Muscle of arm (tissue), 1 donor: ENCODE measurements at regions not wholly inside any gene's neighbourhood (a gene's known extent, or its start where the extent isn't known, plus 50 kb on each side); places are given as distances from the start of the nearest gene placed in this dataset.

Experiments
- DNase-seq: peaks from one replicate; pipeline ENCODE4 v3.0.0-alpha.2; 2013

- no peak for DNase-seq
Observed at GRCh38 chr2:145596416-145596815, 1076.5 kb upstream of the ZEB2 start.

DNA sequence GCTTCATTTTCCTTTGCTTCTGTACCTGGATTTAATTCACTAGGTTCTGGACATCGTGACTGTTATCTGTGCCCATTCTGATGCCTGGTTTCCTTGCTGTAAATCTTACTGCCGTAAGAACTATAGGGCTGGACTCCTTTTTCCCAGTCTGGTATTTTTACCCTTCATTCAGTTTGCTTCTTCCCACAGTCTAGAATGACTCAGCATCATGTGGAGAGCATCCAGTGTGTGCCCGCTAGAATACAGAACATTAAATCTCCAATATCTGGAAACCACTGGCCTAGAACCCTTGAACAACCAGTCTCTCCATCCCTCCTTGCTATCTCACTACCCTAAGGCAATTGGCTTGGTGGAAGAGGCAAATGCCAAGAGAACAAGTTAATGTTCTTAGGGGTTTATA is 1075.4 kb upstream of the ZEB2 start:
- no peak for DNase-seq

DNA sequence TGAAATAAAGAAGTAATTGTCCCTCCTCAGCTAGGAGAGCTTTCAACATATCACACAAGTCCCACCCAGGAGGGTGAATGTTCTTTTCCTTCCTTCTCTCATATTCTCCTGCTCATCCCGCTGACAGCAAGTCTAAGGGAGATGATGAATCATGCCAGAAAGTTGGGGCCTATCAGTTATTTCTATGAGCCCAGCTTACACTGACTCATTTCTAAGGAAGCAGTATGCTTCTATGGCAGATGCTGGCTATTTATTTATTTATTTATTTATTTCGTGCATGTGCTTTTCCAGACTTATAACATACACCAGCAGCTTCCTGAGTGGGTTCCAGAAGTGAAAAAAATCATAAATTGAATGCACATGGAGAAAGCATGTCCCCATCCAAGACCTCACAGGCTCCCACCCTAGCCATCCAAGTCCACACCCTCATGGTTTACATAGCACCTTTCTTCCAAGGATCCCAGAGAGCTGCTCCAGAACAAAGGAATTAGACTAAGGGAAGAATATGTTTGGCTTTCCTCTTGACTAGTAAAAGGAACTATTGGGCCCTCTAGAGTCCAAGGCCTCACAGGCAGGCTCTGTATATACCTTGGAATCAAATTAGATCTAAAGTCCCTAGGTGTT is 1074.2 kb upstream of the ZEB2 start:
- peak; percentile 73 for DNase-seq

GRCh38 chr2:145593280-145593679 is 1073.4 kb upstream of the ZEB2 start:
- DNase-seq, result no peak

DNA sequence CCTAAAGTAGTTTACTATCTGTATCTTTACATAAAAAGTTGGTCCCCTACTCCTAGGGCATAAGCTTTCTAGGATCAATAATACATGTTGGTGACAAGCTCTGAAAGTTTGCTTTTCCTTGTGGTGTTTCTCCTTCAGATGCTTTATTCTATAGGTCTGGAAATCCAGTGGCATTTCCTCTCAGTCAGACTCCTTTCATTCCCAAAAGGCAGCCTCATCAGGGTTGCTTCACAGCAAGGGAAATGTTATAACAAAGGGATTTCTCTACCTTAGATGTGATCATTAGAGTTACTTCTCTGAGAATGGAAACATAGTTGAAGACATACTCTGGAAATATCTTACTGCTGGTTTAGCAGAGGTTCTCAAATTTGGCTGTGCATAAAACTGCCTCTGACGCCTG is 1072.4 kb upstream of the ZEB2 start:
- no peak for DNase-seq

DNA sequence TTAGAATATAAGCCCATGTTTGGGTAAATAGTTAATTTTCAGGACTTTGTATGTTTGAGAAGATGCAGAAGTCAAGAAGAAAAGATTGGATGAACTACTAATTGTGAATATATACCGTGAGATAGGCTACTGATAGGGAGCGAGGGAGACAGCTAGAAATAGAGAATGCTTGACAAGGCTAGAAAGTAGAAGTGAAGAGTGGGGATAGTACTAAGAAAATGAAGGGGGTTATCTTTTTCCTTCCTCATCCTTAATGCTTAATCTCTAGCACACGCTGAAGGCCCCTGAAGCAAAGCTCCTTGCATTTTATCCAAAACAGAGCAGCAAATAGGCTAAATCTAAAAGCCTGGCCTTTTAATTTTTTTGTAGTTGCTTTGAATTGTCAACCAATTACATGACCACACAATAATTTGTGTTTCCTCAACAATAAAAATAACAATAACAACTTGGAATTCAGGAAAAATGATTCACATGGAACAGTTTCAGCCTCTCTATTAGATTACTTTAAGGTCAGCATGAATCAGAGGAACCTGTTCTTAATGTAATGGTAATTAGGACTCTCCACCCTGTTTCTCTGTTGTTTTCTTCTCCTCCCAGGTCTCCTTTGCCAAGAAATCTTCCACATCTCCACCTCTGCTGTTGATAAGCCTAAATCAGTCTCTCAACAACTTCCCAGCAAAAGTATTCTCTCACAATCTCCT is 1071.3 kb upstream of the ZEB2 start:
- DNase-seq, result no peak

GRCh38 chr2:145587922-145588321 is 1068.0 kb upstream of the ZEB2 start:
- DNase-seq, result no peak

DNA sequence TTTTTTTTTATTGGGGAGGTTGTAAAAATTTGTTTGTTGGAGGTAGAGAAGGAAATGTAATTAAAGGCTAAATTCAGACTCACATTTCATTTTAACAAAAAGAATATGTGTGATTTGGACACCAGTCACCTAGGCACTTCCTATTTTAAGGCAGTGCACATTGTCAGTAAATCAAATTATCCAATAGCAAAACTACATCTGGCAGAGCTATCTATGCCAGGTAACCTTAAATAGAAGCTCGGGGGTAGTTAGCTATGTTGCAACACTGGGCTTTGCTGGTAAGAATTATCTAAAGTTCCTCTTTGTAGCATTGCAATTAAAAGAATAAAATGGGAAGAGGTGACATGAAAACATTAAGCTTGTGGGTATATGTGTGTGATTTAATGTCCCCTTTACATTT is 1064.4 kb upstream of the ZEB2 start:
- DNase-seq, result no peak

- no peak for DNase-seq
Observed at GRCh38 chr2:145573608-145574007, 1053.7 kb upstream of the ZEB2 start.

GRCh38 chr2:145572238-145572637 is 1052.3 kb upstream of the ZEB2 start:
- no peak for DNase-seq

DNA sequence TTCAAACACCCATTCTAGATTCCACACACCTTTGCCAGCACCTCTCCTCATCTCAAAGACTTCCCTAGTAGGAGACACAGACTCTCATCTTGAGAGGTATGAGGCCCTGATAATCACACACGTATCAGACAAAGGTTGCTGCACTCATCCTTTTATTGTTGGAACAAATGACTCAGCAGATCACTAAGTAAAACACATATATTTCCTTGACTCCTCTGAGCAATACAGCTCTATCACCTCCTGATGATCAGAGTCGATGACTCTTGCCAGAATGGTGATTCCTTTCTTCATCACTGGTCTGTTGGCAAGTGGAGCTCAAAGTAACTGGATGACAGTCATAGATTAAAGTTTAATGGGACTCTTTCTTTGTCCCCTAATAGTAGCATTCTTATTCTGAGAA is 1049.2 kb upstream of the ZEB2 start:
- DNase-seq, result no peak

DNA sequence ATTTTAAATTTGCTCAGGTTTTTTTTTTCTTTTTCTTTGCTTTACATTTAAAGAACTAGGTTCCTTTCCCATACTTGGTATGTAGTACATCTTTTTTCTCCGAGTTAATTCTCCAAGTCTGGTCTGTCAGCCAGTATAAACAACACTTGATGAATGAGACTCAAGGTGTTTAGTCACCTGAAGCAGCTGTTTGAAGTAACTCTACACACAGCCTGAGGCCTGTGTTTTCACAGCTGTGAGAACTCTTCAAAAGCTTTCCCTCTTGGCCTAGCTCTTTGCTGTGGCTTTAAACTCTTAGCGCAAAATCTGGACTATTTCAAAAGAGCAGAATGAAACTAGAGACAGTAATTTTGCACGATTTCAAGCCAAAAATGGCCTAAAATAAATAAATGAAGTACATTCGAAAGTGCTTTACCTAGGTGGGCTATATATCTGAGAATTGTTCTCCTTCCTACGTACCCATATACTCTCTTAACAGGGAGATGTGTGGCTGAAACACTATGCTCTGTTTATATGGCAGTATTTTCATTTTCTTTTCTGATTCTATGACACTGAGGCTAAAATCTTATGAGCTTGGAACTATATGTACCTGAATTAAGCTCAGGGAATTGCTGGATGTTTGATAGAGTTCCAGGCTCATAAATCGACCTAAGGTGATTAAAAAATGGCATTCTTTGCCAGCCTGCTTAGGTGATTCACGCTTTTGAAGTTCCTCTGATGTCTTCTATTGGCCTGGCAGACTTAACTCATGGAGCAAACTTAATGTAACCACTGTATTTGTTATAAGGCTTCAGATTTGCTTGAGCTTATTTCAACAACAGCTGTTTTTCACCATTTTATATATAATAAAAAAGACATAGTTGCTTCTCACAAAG is 1044.1 kb upstream of the ZEB2 start:
- no peak for DNase-seq

DNA sequence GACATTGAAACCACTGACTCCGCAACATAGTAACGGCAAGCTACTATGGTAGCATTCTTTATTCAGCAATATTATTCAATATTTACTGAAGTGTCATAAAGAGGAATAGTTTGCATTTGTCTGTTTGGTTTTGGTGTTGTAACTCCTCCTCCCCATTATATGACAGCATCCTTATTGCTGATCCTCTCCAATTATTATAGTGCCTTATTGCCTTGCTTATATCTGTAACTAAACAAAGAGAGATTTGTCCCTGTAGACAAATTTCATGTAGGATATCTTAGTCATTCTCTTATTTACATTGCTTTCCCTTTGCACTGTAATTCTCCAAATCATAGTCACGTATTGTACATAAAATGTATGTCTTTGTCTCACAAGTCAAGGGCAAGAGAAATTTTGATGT is 1041.2 kb upstream of the ZEB2 start:
- DNase-seq, result no peak

GRCh38 chr2:145558617-145559350 is 1038.9 kb upstream of the ZEB2 start:
- no peak for DNase-seq

GRCh38 chr2:145555360-145555759 is 1035.4 kb upstream of the ZEB2 start:
- DNase-seq, result no peak

DNA sequence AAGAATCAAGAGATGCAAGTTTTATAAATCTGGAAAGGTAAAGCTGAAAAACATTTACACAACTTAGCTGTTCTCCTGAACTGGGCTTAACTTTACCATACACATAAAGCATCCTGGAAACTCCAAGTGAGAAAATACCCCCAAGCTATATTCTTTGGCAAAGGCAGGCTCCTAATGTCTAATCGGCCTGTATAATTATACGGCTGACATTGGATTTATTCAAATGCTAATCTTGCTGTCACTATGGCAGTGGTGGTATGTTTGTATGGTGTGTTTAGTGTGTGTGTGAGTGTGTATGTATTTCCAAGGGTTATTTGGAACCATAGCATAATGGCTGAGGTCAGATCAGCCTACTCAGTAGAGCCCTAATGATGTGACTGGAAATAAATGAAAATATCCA is 1031.8 kb upstream of the ZEB2 start:
- no peak for DNase-seq

GRCh38 chr2:145548479-145548878 is 1028.6 kb upstream of the ZEB2 start:
- no peak for DNase-seq

DNA sequence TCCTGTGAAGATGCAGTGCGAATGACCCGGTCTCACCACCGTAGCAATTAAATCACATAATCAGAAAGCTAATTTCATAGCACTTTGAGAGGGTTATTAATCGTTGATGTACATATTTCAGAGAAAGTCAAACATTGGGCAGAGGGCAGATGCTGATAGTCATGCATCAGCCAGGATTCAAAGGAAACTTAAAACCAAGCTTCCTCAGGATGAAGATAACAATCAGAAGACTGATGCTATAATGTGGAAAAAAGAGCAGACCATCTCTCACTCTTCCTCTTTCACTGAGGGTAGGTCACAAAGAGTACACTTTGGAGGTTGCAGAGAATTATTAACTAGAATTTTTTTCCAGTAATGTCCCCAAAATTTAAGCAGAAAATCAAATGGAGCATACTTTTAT is 1027.7 kb upstream of the ZEB2 start:
- DNase-seq, result no peak

GRCh38 chr2:145546091-145546490 is 1026.2 kb upstream of the ZEB2 start:
- DNase-seq, result no peak

- no peak for DNase-seq
Observed at GRCh38 chr2:145543856-145544255, 1023.9 kb upstream of the ZEB2 start.

DNA sequence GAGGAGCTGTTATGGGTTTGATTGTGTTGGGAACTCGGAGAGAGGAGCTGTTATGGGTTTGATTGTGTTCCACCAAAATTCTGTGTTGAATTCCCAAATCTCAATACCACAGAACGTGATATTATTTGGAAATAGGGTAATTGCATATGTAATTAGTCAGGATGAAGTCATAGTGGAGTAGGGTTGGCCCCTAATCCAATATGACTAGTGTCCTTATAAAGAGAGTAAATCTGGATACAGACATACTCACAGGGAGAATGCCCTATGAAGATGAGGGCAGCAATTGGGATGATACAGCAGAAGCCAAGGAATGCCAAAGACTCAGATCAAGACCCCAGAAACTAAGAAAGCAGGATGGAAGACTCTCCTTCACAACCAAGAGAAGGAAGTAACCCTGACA is 1023.2 kb upstream of the ZEB2 start:
- DNase-seq, result no peak

- DNase-seq, result no peak
Observed at GRCh38 chr2:145541028-145541427, 1021.1 kb upstream of the ZEB2 start.
